ENCODE measurements at regions not wholly inside any gene's neighbourhood (a gene's known extent, or its start where the extent isn't known, plus 50 kb on each side); places are given as distances from the start of the nearest gene placed in this dataset.

DNA sequence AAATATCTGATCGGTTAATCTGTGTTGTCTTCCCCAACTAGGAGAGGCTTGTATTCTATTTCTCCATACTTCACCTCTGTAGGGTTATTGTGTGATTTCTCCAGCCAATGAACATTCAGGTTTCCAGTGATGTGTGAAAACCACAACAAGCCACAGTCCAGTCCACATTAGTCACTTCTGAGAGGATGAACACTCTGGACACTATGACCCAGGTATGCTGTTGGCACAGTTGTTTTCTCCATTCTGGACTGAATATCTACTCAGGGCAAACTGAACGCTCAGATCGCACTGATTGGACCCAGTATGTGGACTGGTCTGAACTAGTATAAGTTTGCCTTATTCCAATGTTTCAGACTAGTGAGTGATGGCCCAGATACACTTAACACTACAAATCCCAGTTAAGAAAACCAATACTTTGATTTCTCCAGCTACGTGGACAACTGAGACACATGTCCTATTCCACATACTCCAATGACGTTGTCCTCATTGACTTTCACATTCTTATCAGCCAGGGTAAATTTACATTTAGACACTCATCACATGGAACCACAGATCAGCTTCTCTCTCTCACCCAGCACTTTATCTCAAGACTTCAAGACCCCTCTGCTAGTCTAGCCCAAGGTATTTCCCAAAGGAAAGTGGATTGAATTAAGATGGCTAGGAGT is 587.4 kb upstream of the SGO1 start:
- dilution Hi-C loops (cut with HindIII; ENCODE audit: low sequenced_read_pairs, unreplicated experiment) = no loop called here

More for the DNA sequence above, 587.4 kb upstream of the SGO1 start:
- in situ Hi-C loops (cut with MboI; ENCODE audit: low sequenced_read_pairs) (no loop called here), intact Hi-C loops (cut with micrococcal nuclease) (no loop called here)
- H3K4me1 ChIP-seq (ENCODE audit: control insufficient read depth, insufficient read depth, low read length) = no peaks in the 10 kb centered on the region
- no peak overlapping the region for H3K27ac ChIP-seq (ENCODE audit: insufficient read depth, low read length)
- H3K23ac ChIP-seq (ENCODE audit: low read depth, low read length) = no peak overlapping the region
- no peak overlapping the region for H3K14ac ChIP-seq (replicated peaks; ENCODE audit: low read depth, low read length)
- H3K9me3 ChIP-seq (ENCODE audit: control insufficient read depth, insufficient read depth, low read length) = 0 out of 2 replicates have a peak, but pooled peaks cover 2% of the 10 kb centered on the region
- no peak overlapping the region for H3K9ac ChIP-seq (ENCODE audit: low read depth, low read length)
- no TSS peak for BruUV-seq (replicated peaks)
- no peaks in the 10 kb centered on the region for H3K27me3 ChIP-seq (ENCODE audit: control insufficient read depth, insufficient read depth, low read length)
- POLR2A ChIA-PET (ENCODE audit: unreplicated experiment) = no interaction called here
- H2BK20ac ChIP-seq (ENCODE audit: low read depth, low read length) = no peak overlapping the region
- H2BK5ac ChIP-seq (ENCODE audit: low read depth, low read length, poor library complexity, severe bottlenecking) = no peak overlapping the region
- no peaks in the 10 kb centered on the region for H4K20me1 ChIP-seq (ENCODE audit: insufficient read depth, low read length)
- CTCF ChIA-PET = no interaction called here
- H3K4me3 ChIP-seq (ENCODE audit: insufficient read depth, low read depth, low read length) = no peak overlapping the region
- ATAC-seq (ENCODE audit: low read depth) = no peak
- no peak overlapping the region for H4K8ac ChIP-seq (ENCODE audit: low read depth in 2 of 2, low read length in 2 of 2)
- H3K56ac ChIP-seq (ENCODE audit: extremely low read depth, insufficient read depth, low read length) = no peak overlapping the region
- no peak overlapping the region for H2AK9ac ChIP-seq (replicated peaks; ENCODE audit: low read depth, low read length, poor library complexity)
- H4K5ac ChIP-seq (ENCODE audit: low read depth, low read length) = no peak overlapping the region
- no peak overlapping the region for H4K91ac ChIP-seq (ENCODE audit: insufficient read depth, low read depth, low read length)
- no peak overlapping the region for H3K4ac ChIP-seq (ENCODE audit: low read depth, low read length)
- no peak for TF ChIP-seq CHD1 (IDR thresholded peaks at IDR 0.05; ENCODE audit: low read depth, low read length)
- no peak for TF ChIP-seq CEBPB (IDR thresholded peaks at IDR 0.05; ENCODE audit: low read depth, low read length)
- TF ChIP-seq NFE2L2 (IDR thresholded peaks at IDR 0.05; ENCODE audit: low read depth, low read length) = no peak
- TF ChIP-seq, protein P1, sequence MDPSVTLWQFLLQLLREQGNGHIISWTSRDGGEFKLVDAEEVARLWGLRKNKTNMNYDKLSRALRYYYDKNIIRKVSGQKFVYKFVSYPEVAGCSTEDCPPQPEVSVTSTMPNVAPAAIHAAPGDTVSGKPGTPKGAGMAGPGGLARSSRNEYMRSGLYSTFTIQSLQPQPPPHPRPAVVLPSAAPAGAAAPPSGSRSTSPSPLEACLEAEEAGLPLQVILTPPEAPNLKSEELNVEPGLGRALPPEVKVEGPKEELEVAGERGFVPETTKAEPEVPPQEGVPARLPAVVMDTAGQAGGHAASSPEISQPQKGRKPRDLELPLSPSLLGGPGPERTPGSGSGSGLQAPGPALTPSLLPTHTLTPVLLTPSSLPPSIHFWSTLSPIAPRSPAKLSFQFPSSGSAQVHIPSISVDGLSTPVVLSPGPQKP (IDR thresholded peaks at IDR 0.05; ENCODE audit: borderline replicate concordance, low read depth, low read length) = no peak
- no peak for TF ChIP-seq BHLHE40 (IDR thresholded peaks at IDR 0.05; ENCODE audit: low read depth, low read length)
- no peak for TF ChIP-seq MAZ (IDR thresholded peaks at IDR 0.05; ENCODE audit: borderline replicate concordance, low read depth, low read length)
- TF ChIP-seq RCOR1 (IDR thresholded peaks at IDR 0.05; ENCODE audit: insufficient replicate concordance, low read length) = no peak
- no peak overlapping the region for H2AFZ ChIP-seq (replicated peaks; ENCODE audit: low read length, poor library complexity)
- no peak overlapping the region for H3K18ac ChIP-seq (ENCODE audit: low read depth, low read length)
- no peak for DNase-seq
- H3K9me1 ChIP-seq (ENCODE audit: insufficient read depth, low read length) = no peaks in the 10 kb centered on the region
- H3K79me1 ChIP-seq (ENCODE audit: low read depth in 1 of 2, low read length in 2 of 2) = no peaks in the 10 kb centered on the region
- H2BK15ac ChIP-seq (ENCODE audit: low read depth, low read length) = no peak overlapping the region
- no peaks in the 10 kb centered on the region for H3K36me3 ChIP-seq (ENCODE audit: control insufficient read depth, insufficient read depth, low read length)
- WGBS, 2 experiments (ENCODE audit: extremely low coverage in 2 of 2, insufficient read length in 1 of 2) = no CpG with 5 or more reads among the region's 5 CpGs
- no peak overlapping the region for H3K4me2 ChIP-seq (ENCODE audit: low read depth, low read length)
- H2AK5ac ChIP-seq (ENCODE audit: low read depth, low read length) = no peak overlapping the region
- H2BK120ac ChIP-seq (ENCODE audit: low read depth, low read length) = no peak overlapping the region
